Osteoblast (primary cell): ENCODE measurements at regions not wholly inside any gene's neighbourhood (a gene's known extent, or its start where the extent isn't known, plus 50 kb on each side); places are given as distances from the start of the nearest gene placed in this dataset.

Source experiments
- DNase-seq: peaks from one replicate; pipeline ENCODE4 v3.0.0; 2011; ENCODE audit warnings: low spot score, mixed read lengths; ENCODE audit not compliant: insufficient read length; ENCODE audit errors: missing footprints
- H2AFZ ChIP-seq: 2 replicates; pipeline ENCODE4 v1.6.0; 2011; ENCODE audit warnings: mild to moderate bottlenecking, low read length
- H3K27ac ChIP-seq: 2 replicates; pipeline ENCODE4 v1.5.1; 2011; ENCODE audit warnings: mild to moderate bottlenecking, low read depth, low read length, moderate library complexity
- H3K27me3 ChIP-seq: 2 replicates; pipeline ENCODE4 v1.6.0; 2012; ENCODE audit warnings: mild to moderate bottlenecking, control low read depth, inconsistent platforms, low read length, moderate library complexity; ENCODE audit not compliant: insufficient read depth
- H3K36me3 ChIP-seq: 2 replicates; pipeline ENCODE4 v1.5.1; 2011; ENCODE audit warnings: mild to moderate bottlenecking, low read length, control low read depth, moderate library complexity; ENCODE audit not compliant: insufficient read depth
- H3K4me1 ChIP-seq: 2 replicates; pipeline ENCODE4 v1.5.1; 2011; ENCODE audit warnings: mild to moderate bottlenecking, low read length, control low read depth, moderate library complexity; ENCODE audit not compliant: insufficient read depth
- H3K4me2 ChIP-seq: 2 replicates; pipeline ENCODE4 v1.6.0; 2011; ENCODE audit warnings: mild to moderate bottlenecking, low read length; ENCODE audit not compliant: insufficient read depth
- H3K4me3 ChIP-seq: fragments of 200-600 bp; sonication (generic); 3 replicates; pipeline ENCODE4 v1.5.1; 2012; ENCODE audit warnings: mild to moderate bottlenecking, low read length, inconsistent platforms; ENCODE audit not compliant: insufficient read depth
- H3K79me2 ChIP-seq: 2 replicates; pipeline ENCODE4 v1.6.0; 2012; ENCODE audit warnings: mild to moderate bottlenecking, low read length, control low read depth, inconsistent platforms; ENCODE audit not compliant: insufficient read depth
- H3K9me3 ChIP-seq: 2 replicates; pipeline ENCODE4 v1.5.1; 2011; ENCODE audit warnings: low read depth, low read length, control low read depth
- H4K20me1 ChIP-seq: 2 replicates; pipeline ENCODE4 v1.6.0; 2012; ENCODE audit warnings: mild to moderate bottlenecking, low read length, control low read depth; ENCODE audit not compliant: insufficient read depth
- TF ChIP-seq, protein P1 (sequence below): IDR thresholded peaks from 2 replicates; pipeline ENCODE4 v1.5.1; 2011; ENCODE audit warnings: mild to moderate bottlenecking, low read depth, low read length, moderate library complexity; ENCODE audit errors: extremely low read depth

- DNase-seq: no peak
- no peak overlapping the region for H3K4me2 ChIP-seq
Measured at GRCh38 chr15:62564886-62565633, 400.0 kb upstream of the C2CD4B start.

GRCh38 chr15:62565634-62566026 lies 400.5 kb upstream of the C2CD4B start:
- Histone ChIP-seq H3K4me1 (peaks cover 31% of the 10 kb centered on the region), H3K36me3 (no peaks in the 10 kb centered on the region), H3K79me2 (no peaks in the 10 kb centered on the region), H4K20me1 (peaks cover 6% of the 10 kb centered on the region), H3K9me3 (no peaks in the 10 kb centered on the region), H2AFZ (no peak overlapping the region), H3K4me3 (no peak overlapping the region), H3K27ac (peak overlapping the region; percentile 26), H3K27me3 (no peaks in the 10 kb centered on the region), H3K4me2 (no peak overlapping the region)
- TF ChIP-seq, protein P1, sequence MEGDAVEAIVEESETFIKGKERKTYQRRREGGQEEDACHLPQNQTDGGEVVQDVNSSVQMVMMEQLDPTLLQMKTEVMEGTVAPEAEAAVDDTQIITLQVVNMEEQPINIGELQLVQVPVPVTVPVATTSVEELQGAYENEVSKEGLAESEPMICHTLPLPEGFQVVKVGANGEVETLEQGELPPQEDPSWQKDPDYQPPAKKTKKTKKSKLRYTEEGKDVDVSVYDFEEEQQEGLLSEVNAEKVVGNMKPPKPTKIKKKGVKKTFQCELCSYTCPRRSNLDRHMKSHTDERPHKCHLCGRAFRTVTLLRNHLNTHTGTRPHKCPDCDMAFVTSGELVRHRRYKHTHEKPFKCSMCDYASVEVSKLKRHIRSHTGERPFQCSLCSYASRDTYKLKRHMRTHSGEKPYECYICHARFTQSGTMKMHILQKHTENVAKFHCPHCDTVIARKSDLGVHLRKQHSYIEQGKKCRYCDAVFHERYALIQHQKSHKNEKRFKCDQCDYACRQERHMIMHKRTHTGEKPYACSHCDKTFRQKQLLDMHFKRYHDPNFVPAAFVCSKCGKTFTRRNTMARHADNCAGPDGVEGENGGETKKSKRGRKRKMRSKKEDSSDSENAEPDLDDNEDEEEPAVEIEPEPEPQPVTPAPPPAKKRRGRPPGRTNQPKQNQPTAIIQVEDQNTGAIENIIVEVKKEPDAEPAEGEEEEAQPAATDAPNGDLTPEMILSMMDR: no peak
- no peak for DNase-seq

More at GRCh38 chr15:62564886-62565633, 400.0 kb upstream of the C2CD4B start:
- peaks cover 29% of the 10 kb centered on the region for H3K4me1 ChIP-seq
- H3K79me2 ChIP-seq: no peaks in the 10 kb centered on the region
- H2AFZ ChIP-seq: no peak overlapping the region
- H3K36me3 ChIP-seq: no peaks in the 10 kb centered on the region
- TF ChIP-seq, protein P1: no peak
- H3K27ac ChIP-seq: no peak overlapping the region
- H3K4me3 ChIP-seq: no peak overlapping the region
- peaks cover 6% of the 10 kb centered on the region for H4K20me1 ChIP-seq
- H3K9me3 ChIP-seq: no peaks in the 10 kb centered on the region
- no peaks in the 10 kb centered on the region for H3K27me3 ChIP-seq

DNA sequence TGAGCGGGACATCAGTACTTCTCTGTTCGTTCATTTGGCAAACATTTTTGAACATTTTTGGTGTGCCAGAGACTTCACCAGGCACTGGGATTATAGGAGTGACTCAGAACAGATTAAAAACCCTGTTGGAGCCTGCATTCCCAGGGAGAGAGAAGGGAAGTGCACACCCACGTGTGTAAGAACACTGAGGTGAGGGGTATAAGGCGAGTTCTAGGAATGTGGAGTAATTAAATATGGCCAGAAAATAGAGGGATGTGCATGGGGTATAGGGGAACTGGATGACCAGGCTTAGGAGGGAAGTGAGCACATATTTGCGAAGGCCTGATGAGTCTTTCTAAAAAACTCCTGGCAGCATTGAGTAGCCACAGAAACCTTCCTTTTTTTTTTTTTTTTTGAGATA lies 401.2 kb upstream of the C2CD4B start:
- H3K36me3 ChIP-seq: no peaks in the 10 kb centered on the region
- no peak overlapping the region for H2AFZ ChIP-seq
- no peak overlapping the region for H3K4me3 ChIP-seq
- peaks cover 3% of the 10 kb centered on the region for H3K79me2 ChIP-seq
- peaks cover 35% of the 10 kb centered on the region for H3K4me1 ChIP-seq
- no peaks in the 10 kb centered on the region for H3K27me3 ChIP-seq
- H3K27ac ChIP-seq: peak overlapping the region; percentile 26
- TF ChIP-seq, protein P1: no peak
- DNase-seq: peak; percentile 67
- H3K4me2 ChIP-seq: no peak overlapping the region
- no peaks in the 10 kb centered on the region for H3K9me3 ChIP-seq
- H4K20me1 ChIP-seq: peaks cover 6% of the 10 kb centered on the region

DNA sequence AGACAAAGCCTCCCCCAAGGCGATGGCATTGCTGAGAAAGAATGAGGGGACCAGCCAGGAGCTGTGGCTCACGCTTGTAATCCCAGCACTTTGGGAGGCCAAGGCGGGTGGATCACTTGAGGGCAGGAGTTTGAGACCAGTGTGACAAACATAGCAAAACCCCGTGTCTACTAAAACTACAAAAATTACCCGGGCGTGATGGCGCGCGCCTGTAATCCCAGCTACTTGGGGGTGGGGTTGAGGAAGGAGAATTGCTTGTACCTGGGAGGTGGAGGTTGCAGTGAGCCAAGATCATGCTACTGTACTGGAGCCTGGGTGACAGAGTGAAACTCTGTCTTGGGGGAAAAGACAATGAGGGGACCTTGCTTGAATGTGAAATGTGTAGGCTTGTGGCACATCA lies 402.4 kb upstream of the C2CD4B start:
- Histone ChIP-seq H2AFZ (no peak overlapping the region), H3K4me2 (no peak overlapping the region), H3K4me3 (no peak overlapping the region), H3K36me3 (no peaks in the 10 kb centered on the region), H4K20me1 (peaks cover 9% of the 10 kb centered on the region), H3K79me2 (peaks cover 3% of the 10 kb centered on the region), H3K27ac (no peak overlapping the region), H3K9me3 (no peaks in the 10 kb centered on the region), H3K4me1 (peaks cover 35% of the 10 kb centered on the region), H3K27me3 (no peaks in the 10 kb centered on the region)
- DNase-seq: no peak
- TF ChIP-seq, protein P1: no peak
